Peyer's patch (tissue), 4 donors: ENCODE measurements at regions not wholly inside any gene's neighbourhood (a gene's known extent, or its start where the extent isn't known, plus 50 kb on each side); places are given as distances from the start of the nearest gene placed in this dataset.

Source experiments
- DNase-seq, 3 donors: peaks; one replicate each; pipeline ENCODE4 v3.0.0-alpha.2; 2017 to 2019
- H3K27ac ChIP-seq, 4 donors: fragments of 200-600 bp; sonication (generic); one replicate each; pipeline ENCODE4 v1.5.1; 2016 to 2019
- H3K27me3 ChIP-seq, 2 donors: fragments of 200-600 bp; sonication (generic); one replicate each; pipeline ENCODE4 v1.5.1; 2019
- H3K36me3 ChIP-seq, 3 donors: fragments of 200-600 bp; sonication (generic); one replicate each; pipeline ENCODE4 v1.5.1; 2016 to 2019
- H3K4me1 ChIP-seq, 4 donors: fragments of 200-600 bp; sonication (generic); one replicate each; pipeline ENCODE4 v1.5.1; 2016 to 2019
- H3K4me3 ChIP-seq, 4 donors: fragments of 200-600 bp; sonication (generic); 1 replicate in 3 of 4; 2 replicates in 1 of 4; pipeline ENCODE4 v1.5.1; 2016 to 2019; ENCODE audit warnings: mild to moderate bottlenecking in 1 of 4
- H3K9me3 ChIP-seq, 4 donors: fragments of 200-600 bp; sonication (generic); one replicate each; pipeline ENCODE4 v1.5.1; 2016 to 2019; ENCODE audit warnings: mild to moderate bottlenecking in 1 of 4
- POLR2A ChIP-seq, 2 donors: fragments of 450-650 bp; IDR thresholded peaks; one replicate each; pipeline ENCODE4 v1.5.1; 2017; ENCODE audit warnings: antibody characterized with exemption in 2 of 2, mild to moderate bottlenecking in 2 of 2, moderate library complexity in 2 of 2
- TF ChIP-seq, protein P1 (sequence below), 6 experiments: fragments of 450-650 bp in 4 of 6; fragments of 200-600 bp in 2 of 6; sonication (generic) in 1 of 6; IDR thresholded peaks; one replicate each; pipeline ENCODE4 v1.5.1; 2017 to 2019; ENCODE audit warnings: antibody characterized with exemption in 6 of 6, mild to moderate bottlenecking in 3 of 6, moderate library complexity in 1 of 6

DNA sequence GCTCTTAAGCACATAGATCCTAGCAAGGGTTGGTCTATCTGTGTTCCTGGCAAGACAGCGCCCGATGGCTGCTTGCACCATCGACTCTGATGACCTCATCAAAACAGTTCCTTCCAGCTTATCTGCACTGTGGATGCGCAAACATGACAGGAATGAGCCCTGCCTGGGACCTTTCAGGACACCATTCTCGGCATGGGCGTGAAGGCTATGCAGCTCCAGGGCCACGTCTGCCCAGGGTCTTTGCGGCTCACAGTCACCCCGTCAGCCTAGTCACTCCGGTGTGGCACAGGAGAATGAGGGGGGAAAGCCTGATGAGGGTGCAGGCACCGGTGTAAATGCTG is 147.8 kb upstream of the TWIST2 start:
- no peak for DNase-seq
- no peak for TF ChIP-seq POLR2A (IDR thresholded peaks at IDR 0.05)
- TF ChIP-seq, protein P1, sequence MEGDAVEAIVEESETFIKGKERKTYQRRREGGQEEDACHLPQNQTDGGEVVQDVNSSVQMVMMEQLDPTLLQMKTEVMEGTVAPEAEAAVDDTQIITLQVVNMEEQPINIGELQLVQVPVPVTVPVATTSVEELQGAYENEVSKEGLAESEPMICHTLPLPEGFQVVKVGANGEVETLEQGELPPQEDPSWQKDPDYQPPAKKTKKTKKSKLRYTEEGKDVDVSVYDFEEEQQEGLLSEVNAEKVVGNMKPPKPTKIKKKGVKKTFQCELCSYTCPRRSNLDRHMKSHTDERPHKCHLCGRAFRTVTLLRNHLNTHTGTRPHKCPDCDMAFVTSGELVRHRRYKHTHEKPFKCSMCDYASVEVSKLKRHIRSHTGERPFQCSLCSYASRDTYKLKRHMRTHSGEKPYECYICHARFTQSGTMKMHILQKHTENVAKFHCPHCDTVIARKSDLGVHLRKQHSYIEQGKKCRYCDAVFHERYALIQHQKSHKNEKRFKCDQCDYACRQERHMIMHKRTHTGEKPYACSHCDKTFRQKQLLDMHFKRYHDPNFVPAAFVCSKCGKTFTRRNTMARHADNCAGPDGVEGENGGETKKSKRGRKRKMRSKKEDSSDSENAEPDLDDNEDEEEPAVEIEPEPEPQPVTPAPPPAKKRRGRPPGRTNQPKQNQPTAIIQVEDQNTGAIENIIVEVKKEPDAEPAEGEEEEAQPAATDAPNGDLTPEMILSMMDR (IDR thresholded peaks at IDR 0.05) = no peak
- H3K27ac ChIP-seq = no peak overlapping the region
- H3K9me3 ChIP-seq = no peaks in the 10 kb centered on the region
- no peaks in the 10 kb centered on the region for H3K27me3 ChIP-seq
- no peaks in the 10 kb centered on the region for H3K36me3 ChIP-seq
- no peak overlapping the region for H3K4me3 ChIP-seq
- H3K4me1 ChIP-seq = no peaks in the 10 kb centered on the region

DNA sequence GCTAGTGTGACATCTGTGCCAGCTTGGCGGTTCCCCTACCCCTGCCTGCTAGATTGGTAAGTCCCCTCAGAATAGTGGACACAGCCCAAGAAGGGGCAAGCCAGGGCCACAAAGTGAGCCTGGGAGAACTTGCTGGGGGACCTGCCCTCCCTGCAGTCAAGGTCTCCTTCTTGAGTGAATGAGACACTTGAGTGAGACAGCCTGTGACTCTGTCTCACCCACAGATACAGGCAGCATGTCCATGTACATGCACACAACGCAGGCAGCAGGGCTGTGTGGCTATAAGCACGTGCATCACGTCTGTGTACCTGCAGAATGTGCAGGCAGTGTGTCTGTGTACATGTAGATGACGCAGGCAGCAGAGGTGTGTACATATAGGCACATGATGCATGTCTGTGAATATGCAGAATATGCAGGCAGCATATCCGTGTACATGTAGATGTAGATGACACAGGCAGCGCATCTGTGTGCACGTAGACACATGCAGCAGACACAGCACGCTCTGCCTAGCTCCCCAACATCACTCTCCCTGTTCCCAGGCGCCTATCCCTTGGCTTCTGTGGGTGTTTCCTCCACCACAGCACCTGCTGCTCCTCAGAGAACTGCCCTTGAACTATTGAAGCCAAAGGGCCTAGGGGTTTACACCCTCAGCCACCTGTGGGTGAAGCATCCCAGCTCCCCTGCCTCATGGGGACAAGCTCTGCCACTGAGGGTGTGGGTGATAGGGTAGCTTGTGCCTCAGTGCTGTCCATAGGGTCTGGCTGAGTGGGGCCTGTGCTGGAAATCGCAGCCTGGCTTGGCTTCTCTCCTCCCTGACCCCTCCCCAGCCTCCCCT is 147.2 kb upstream of the TWIST2 start:
- no peak overlapping the region for H3K4me3 ChIP-seq
- no peak for DNase-seq
- H3K4me1 ChIP-seq = no peaks in the 10 kb centered on the region
- H3K27ac ChIP-seq = no peak overlapping the region
- H3K36me3 ChIP-seq = no peaks in the 10 kb centered on the region
- H3K9me3 ChIP-seq = no peaks in the 10 kb centered on the region
- TF ChIP-seq, protein P1 (IDR thresholded peaks at IDR 0.05) = no peak
- TF ChIP-seq POLR2A (IDR thresholded peaks at IDR 0.05) = no peak
- no peaks in the 10 kb centered on the region for H3K27me3 ChIP-seq

DNA sequence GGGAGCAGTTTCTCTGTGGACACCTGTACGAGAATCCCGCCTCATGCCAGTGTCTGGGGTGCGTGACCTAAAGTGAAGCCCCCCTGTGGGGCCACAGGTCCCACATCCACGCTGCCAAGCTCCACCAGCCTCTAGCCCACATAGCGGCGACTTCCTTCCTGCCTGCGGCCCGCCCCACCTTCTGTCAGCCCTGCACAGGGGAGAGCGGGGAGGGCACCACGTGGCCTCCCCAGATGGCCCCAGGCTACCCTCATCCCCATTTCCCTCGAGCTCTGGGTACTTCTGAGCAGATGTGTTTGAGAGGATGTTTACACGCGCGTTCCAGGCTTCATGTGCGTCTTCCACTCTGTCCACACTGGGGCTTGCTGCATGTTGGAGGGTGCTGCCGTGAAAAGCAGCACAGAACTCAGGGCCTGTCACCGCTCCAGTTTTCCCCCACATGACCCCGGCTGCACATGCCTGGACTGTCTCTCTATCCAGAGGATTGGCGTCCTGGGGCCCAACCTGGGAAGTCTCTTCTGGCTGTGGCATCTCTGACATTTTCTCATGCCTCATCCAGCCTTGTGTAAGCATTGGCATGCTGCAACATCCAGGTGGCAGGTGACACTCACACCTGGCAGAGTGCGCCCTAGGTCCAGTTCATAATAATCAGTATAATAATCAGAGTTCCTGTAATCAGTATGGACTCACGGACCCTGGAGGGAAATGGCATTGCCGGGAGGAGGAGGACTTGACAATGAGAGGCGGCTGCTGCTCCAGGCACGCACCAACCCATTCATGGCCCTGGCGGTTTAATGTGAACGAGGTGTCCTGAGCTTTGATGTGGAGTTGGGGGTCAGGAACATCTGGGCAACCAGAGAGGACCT is 146.3 kb upstream of the TWIST2 start:
- no peaks in the 10 kb centered on the region for H3K27me3 ChIP-seq
- no peak overlapping the region for H3K27ac ChIP-seq
- no peak for DNase-seq
- TF ChIP-seq, protein P1 (IDR thresholded peaks at IDR 0.05) = no peak
- no peak for TF ChIP-seq POLR2A (IDR thresholded peaks at IDR 0.05)
- no peak overlapping the region for H3K4me3 ChIP-seq
- H3K9me3 ChIP-seq = no peaks in the 10 kb centered on the region
- no peaks in the 10 kb centered on the region for H3K4me1 ChIP-seq
- H3K36me3 ChIP-seq = no peaks in the 10 kb centered on the region

GRCh38 chr2:238702276-238703052 is 145.4 kb upstream of the TWIST2 start:
- Histone ChIP-seq H3K27ac (no peak overlapping the region), H3K36me3 (no peaks in the 10 kb centered on the region)
- TF ChIP-seq, protein P1 (IDR thresholded peaks at IDR 0.05) = no peak
- no peak for TF ChIP-seq POLR2A (IDR thresholded peaks at IDR 0.05)

GRCh38 chr2:238703053-238703415 is 144.9 kb upstream of the TWIST2 start:
- no peaks in the 10 kb centered on the region for H3K4me1 ChIP-seq
- DNase-seq = no peak
- no peaks in the 10 kb centered on the region for H3K27me3 ChIP-seq
- no peak overlapping the region for H3K4me3 ChIP-seq
- no peak for TF ChIP-seq POLR2A (IDR thresholded peaks at IDR 0.05)
- TF ChIP-seq, protein P1 (IDR thresholded peaks at IDR 0.05) = no peak
- no peak overlapping the region for H3K27ac ChIP-seq
- no peaks in the 10 kb centered on the region for H3K36me3 ChIP-seq
- H3K9me3 ChIP-seq = no peaks in the 10 kb centered on the region

More at GRCh38 chr2:238702276-238703052, 145.4 kb upstream of the TWIST2 start:
- no peak overlapping the region for H3K4me3 ChIP-seq
- DNase-seq = no peak
- no peaks in the 10 kb centered on the region for H3K9me3 ChIP-seq
- no peaks in the 10 kb centered on the region for H3K4me1 ChIP-seq
- no peaks in the 10 kb centered on the region for H3K27me3 ChIP-seq
